ENCODE measurements at regions not wholly inside any gene's neighbourhood (a gene's known extent, or its start where the extent isn't known, plus 50 kb on each side); places are given as distances from the start of the nearest gene placed in this dataset.

DNA sequence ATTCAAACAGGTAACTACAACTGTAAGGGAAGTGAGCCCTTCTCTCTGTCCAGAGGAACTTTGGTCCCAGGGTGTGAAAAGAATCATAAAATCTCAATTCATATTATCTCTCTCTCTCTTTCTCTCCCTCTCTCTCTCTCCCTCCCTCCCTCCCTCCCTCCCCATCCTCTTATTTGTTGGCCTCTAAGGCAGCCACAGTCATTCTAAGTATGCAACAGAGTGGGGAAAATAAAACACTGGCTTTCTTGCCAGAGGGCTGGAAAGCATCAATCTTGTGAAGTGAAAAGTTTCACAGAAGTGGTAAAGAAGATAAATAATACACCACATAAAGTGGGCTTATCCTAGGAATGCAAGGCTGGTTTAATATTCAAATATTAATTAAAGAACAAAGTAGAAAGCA lies 95.6 kb upstream of the KCNH7 start:
- Histone ChIP-seq H3K36me3 (ENCODE audit: control insufficient read depth, insufficient read depth, low read length) (no peaks in the 10 kb centered on the region), H3K4me3 (ENCODE audit: low read depth, low read length) (no peak overlapping the region), H3K27me3 (ENCODE audit: control insufficient read depth, insufficient read depth, low read length) (no peaks in the 10 kb centered on the region)
- ChIA-PET CTCF (no interaction called here), POLR2A (no interaction called here)
- DNase-seq (ENCODE audit: low read depth): no peak
- TF ChIP-seq CTCF (IDR thresholded peaks at IDR 0.05; ENCODE audit: insufficient read depth, low read depth, low read length): no peak

- Histone ChIP-seq H3K36me3 (ENCODE audit: control insufficient read depth, insufficient read depth, low read length) (no peaks in the 10 kb centered on the region), H3K4me3 (ENCODE audit: low read depth, low read length) (no peak overlapping the region), H3K27me3 (ENCODE audit: control insufficient read depth, insufficient read depth, low read length) (no peaks in the 10 kb centered on the region)
- ChIA-PET POLR2A (no interaction called here), CTCF (no interaction called here)
- no peak for DNase-seq (ENCODE audit: low read depth)
- no peak for TF ChIP-seq CTCF (IDR thresholded peaks at IDR 0.05; ENCODE audit: insufficient read depth, low read depth, low read length)
These were observed 93.8 kb upstream of the KCNH7 start for GRCh38 chr2:162932416-162932815.

DNA sequence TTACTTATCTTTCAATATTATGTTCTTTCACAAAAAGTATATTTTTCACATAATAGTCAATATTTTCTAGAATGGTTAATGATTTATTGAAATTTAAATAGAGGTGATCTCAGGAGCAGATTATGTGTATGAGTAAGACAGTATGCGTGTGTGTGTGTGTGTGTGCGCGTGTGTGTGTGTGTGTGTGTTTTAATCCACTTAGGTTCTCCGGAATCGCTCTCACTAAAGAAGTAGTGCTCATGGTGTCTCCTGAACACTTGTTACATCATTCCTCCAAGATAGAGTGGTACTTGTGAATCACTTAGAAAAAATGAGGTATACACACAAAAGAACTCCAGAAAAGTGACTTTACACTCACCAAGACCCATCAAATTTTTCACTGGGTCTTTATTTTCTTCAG lies 91.0 kb upstream of the KCNH7 start:
- TF ChIP-seq CTCF (IDR thresholded peaks at IDR 0.05; ENCODE audit: insufficient read depth, low read depth, low read length): no peak
- H3K4me3 ChIP-seq (ENCODE audit: low read depth, low read length): no peak overlapping the region
- no peaks in the 10 kb centered on the region for H3K36me3 ChIP-seq (ENCODE audit: control insufficient read depth, insufficient read depth, low read length)
- DNase-seq (ENCODE audit: low read depth): no peak
- H3K27me3 ChIP-seq (ENCODE audit: control insufficient read depth, insufficient read depth, low read length): no peaks in the 10 kb centered on the region
- ChIA-PET POLR2A (no interaction called here), CTCF (no interaction called here)

- ChIA-PET CTCF (no interaction called here), POLR2A (no interaction called here)
- no peaks in the 10 kb centered on the region for H3K36me3 ChIP-seq (ENCODE audit: control insufficient read depth, insufficient read depth, low read length)
- DNase-seq (ENCODE audit: low read depth): no peak
- H3K4me3 ChIP-seq (ENCODE audit: low read depth, low read length): no peak overlapping the region
- no peaks in the 10 kb centered on the region for H3K27me3 ChIP-seq (ENCODE audit: control insufficient read depth, insufficient read depth, low read length)
- TF ChIP-seq CTCF (IDR thresholded peaks at IDR 0.05; ENCODE audit: insufficient read depth, low read depth, low read length): no peak
These were observed 89.8 kb upstream of the KCNH7 start for GRCh38 chr2:162928356-162928755.

DNA sequence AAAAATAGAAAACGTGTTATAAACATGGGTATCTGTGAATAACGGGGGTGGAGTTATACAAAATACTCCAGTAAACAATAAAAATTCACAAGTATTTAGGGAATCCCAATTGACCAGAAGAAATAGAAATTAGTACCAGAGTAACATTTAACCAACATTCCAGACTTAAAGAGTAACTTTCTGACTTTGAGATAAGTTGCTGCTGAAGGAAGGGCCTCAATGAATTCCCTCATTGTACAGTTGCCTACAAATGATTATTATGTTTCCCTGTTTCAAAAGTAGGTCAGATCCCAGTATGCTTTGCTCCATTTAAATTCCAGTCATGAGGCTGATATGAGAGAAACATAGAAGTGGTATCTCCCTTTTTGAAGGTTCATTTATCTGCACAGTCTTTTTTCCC lies 88.3 kb upstream of the KCNH7 start:
- DNase-seq (ENCODE audit: low read depth): no peak
- H3K4me3 ChIP-seq (ENCODE audit: low read depth, low read length): no peak overlapping the region
- ChIA-PET CTCF (no interaction called here), POLR2A (no interaction called here)
- no peaks in the 10 kb centered on the region for H3K36me3 ChIP-seq (ENCODE audit: control insufficient read depth, insufficient read depth, low read length)
- no peak for TF ChIP-seq CTCF (IDR thresholded peaks at IDR 0.05; ENCODE audit: insufficient read depth, low read depth, low read length)
- H3K27me3 ChIP-seq (ENCODE audit: control insufficient read depth, insufficient read depth, low read length): no peaks in the 10 kb centered on the region
